IMR-90 (cell line): ENCODE measurements at regions not wholly inside any gene's neighbourhood (a gene's known extent, or its start where the extent isn't known, plus 50 kb on each side); places are given as distances from the start of the nearest gene placed in this dataset.

Experiments
- ATAC-seq: fragments of 200-7000 bp; cut with Tn5 transposase; 2 replicates; pipeline ENCODE4 v1.9.1; 2020; ENCODE audit warnings: low read depth, mild to moderate bottlenecking, moderate library complexity
- BruUV-seq: library from RNA; stranded (reverse); fragments of 400-500 nt; replicated peaks from 2 replicates; lab custom pipeline; 2021; lab: Mats Ljungman, UMichigan
- CTCF ChIA-PET: fragments of 300-600 bp; formaldehyde crosslinking; extraction: SDS; loops from one replicate; lab custom pipeline; 2021; ENCODE audit warnings: antibody characterized with exemption; lab: Yijun Ruan, JAX
- POLR2A ChIA-PET: fragments of 300-600 bp; sonication (Branson Sonifier 250); formaldehyde crosslinking; loops from one replicate; lab custom pipeline; 2022; ENCODE audit warnings: antibody characterized with exemption; ENCODE audit not compliant: unreplicated experiment; lab: Charles Lee
- DNase-seq: peaks from one replicate; pipeline ENCODE4 v3.0.0; 2013
- H2AFZ ChIP-seq: replicated peaks from 2 replicates; pipeline ENCODE3; 2013; ENCODE audit warnings: low read length, mild to moderate bottlenecking; ENCODE audit not compliant: poor library complexity
- H2AK5ac ChIP-seq: 2 replicates; pipeline ENCODE4 v1.6.1; 2013; ENCODE audit warnings: low read depth, low read length, inconsistent platforms
- H2AK9ac ChIP-seq: replicated peaks from 2 replicates; pipeline ENCODE3; 2013; ENCODE audit warnings: mild to moderate bottlenecking, low read depth, low read length, moderate library complexity; ENCODE audit not compliant: poor library complexity
- H2BK120ac ChIP-seq: 2 replicates; pipeline ENCODE4 v1.6.1; 2013; ENCODE audit warnings: low read depth, low read length, inconsistent platforms
- H2BK15ac ChIP-seq: 3 replicates; pipeline ENCODE4 v1.6.1; 2013; ENCODE audit warnings: low read depth, low read length, inconsistent platforms
- H2BK20ac ChIP-seq: 2 replicates; pipeline ENCODE4 v1.6.1; 2013; ENCODE audit warnings: low read depth, mild to moderate bottlenecking, inconsistent platforms, low read length, moderate library complexity
- H2BK5ac ChIP-seq: 2 replicates; pipeline ENCODE4 v1.6.1; 2013; ENCODE audit warnings: mild to moderate bottlenecking, low read depth, low read length, inconsistent platforms; ENCODE audit not compliant: poor library complexity, severe bottlenecking
- H3K14ac ChIP-seq: replicated peaks from 2 replicates; pipeline ENCODE4 v1.6.1; 2013; ENCODE audit warnings: low read depth, low read length, inconsistent platforms
- H3K18ac ChIP-seq: 2 replicates; pipeline ENCODE4 v1.6.1; 2013; ENCODE audit warnings: low read depth, low read length, control low read depth
- H3K23ac ChIP-seq: 2 replicates; pipeline ENCODE4 v1.6.1; 2013; ENCODE audit warnings: low read depth, low read length, inconsistent platforms
- H3K27ac ChIP-seq: 2 replicates; pipeline ENCODE4 v1.5.1; 2013; ENCODE audit warnings: mild to moderate bottlenecking, control low read depth, low read length; ENCODE audit not compliant: insufficient read depth
- H3K27me3 ChIP-seq: 2 replicates; pipeline ENCODE4 v1.6.1; 2013; ENCODE audit warnings: low read length; ENCODE audit not compliant: control insufficient read depth, insufficient read depth
- H3K36me3 ChIP-seq: 2 replicates; pipeline ENCODE4 v1.6.1; 2013; ENCODE audit warnings: low read length, mixed read lengths; ENCODE audit not compliant: control insufficient read depth, insufficient read depth
- H3K4ac ChIP-seq: 2 replicates; pipeline ENCODE4 v1.6.1; 2013; ENCODE audit warnings: low read depth, low read length, inconsistent platforms
- H3K4me1 ChIP-seq: 2 replicates; pipeline ENCODE4 v1.6.1; 2013; ENCODE audit warnings: low read length, mixed read lengths; ENCODE audit not compliant: control insufficient read depth, insufficient read depth
- H3K4me2 ChIP-seq: 2 replicates; pipeline ENCODE4 v1.6.1; 2013; ENCODE audit warnings: low read depth, mild to moderate bottlenecking, control low read depth, low read length, moderate library complexity
- H3K4me3 ChIP-seq: 2 replicates; pipeline ENCODE4 v1.5.1; 2013; ENCODE audit warnings: low read depth, mild to moderate bottlenecking, control low read depth, low read length, moderate library complexity; ENCODE audit not compliant: insufficient read depth
- H3K56ac ChIP-seq: 2 replicates; pipeline ENCODE4 v1.6.1; 2013; ENCODE audit warnings: low read length, inconsistent platforms; ENCODE audit not compliant: insufficient read depth; ENCODE audit errors: extremely low read depth
- H3K79me1 ChIP-seq, 2 experiments: 2 replicates each; pipeline ENCODE4 v1.6.1; 2013; ENCODE audit warnings: low read length in 2 of 2, inconsistent platforms in 1 of 2, low read depth in 1 of 2
- H3K9ac ChIP-seq: 2 replicates; pipeline ENCODE4 v1.6.1; 2013; ENCODE audit warnings: low read depth, low read length, control low read depth
- H3K9me1 ChIP-seq: 2 replicates; pipeline ENCODE4 v1.6.1; 2013; ENCODE audit warnings: low read length, inconsistent platforms; ENCODE audit not compliant: insufficient read depth
- H3K9me3 ChIP-seq: 2 replicates; pipeline ENCODE4 v1.6.1; 2013; ENCODE audit warnings: low read length; ENCODE audit not compliant: control insufficient read depth, insufficient read depth
- H4K20me1 ChIP-seq: 2 replicates; pipeline ENCODE4 v1.6.1; 2013; ENCODE audit warnings: low read length, inconsistent platforms; ENCODE audit not compliant: insufficient read depth
- H4K5ac ChIP-seq: 2 replicates; pipeline ENCODE4 v1.6.1; 2013; ENCODE audit warnings: mild to moderate bottlenecking, low read depth, low read length, control low read depth
- H4K8ac ChIP-seq, 2 experiments: 2 replicates each; pipeline ENCODE4 v1.6.1; 2013; ENCODE audit warnings: low read depth in 2 of 2, low read length in 2 of 2, control low read depth in 1 of 2, inconsistent platforms in 1 of 2
- H4K91ac ChIP-seq: 2 replicates; pipeline ENCODE4 v1.6.1; 2013; ENCODE audit warnings: low read depth, low read length, inconsistent platforms; ENCODE audit not compliant: insufficient read depth
- BHLHE40 ChIP-seq: fragments of 150-350 bp; IDR thresholded peaks from 2 replicates; pipeline ENCODE4 v1.6.1; 2016; ENCODE audit warnings: mild to moderate bottlenecking, low read depth, low read length
- CHD1 ChIP-seq: IDR thresholded peaks from 2 replicates; pipeline ENCODE4 v1.6.1; 2012; ENCODE audit warnings: low read depth, low read length, improper control_type of control experiment
- MAFK ChIP-seq: IDR thresholded peaks from 2 replicates; pipeline ENCODE4 v1.6.1; 2012; ENCODE audit warnings: low read depth, low read length, improper control_type of control experiment
- MAZ ChIP-seq: IDR thresholded peaks from 2 replicates; pipeline ENCODE4 v1.6.1; 2012; ENCODE audit warnings: low read depth, mild to moderate bottlenecking, low read length, improper control_type of control experiment, moderate library complexity, borderline replicate concordance
- MXI1 ChIP-seq: IDR thresholded peaks from 2 replicates; pipeline ENCODE4 v1.6.1; 2012; ENCODE audit warnings: low read depth, mild to moderate bottlenecking, low read length, moderate library complexity, borderline replicate concordance
- NFE2L2 ChIP-seq: fragments of 150-350 bp; IDR thresholded peaks from 2 replicates; pipeline ENCODE4 v1.6.1; 2016; ENCODE audit warnings: low read depth, mild to moderate bottlenecking, low read length
- POLR2A ChIP-seq: IDR thresholded peaks from 2 replicates; pipeline ENCODE4 v1.6.1; 2012; ENCODE audit warnings: mild to moderate bottlenecking, low read depth, low read length
- RAD21 ChIP-seq: IDR thresholded peaks from 2 replicates; pipeline ENCODE4 v1.6.1; 2012; ENCODE audit warnings: low read length, improper control_type of control experiment
- RCOR1 ChIP-seq: IDR thresholded peaks from 2 replicates; pipeline ENCODE4 v1.6.1; 2012; ENCODE audit warnings: mild to moderate bottlenecking, low read length, improper control_type of control experiment; ENCODE audit not compliant: insufficient replicate concordance
- RFX5 ChIP-seq: IDR thresholded peaks from 2 replicates; pipeline ENCODE4 v1.8.0; 2012; ENCODE audit warnings: low read depth, mild to moderate bottlenecking, low read length, moderate library complexity
- SMC3 ChIP-seq: fragments of 150-350 bp; IDR thresholded peaks from 2 replicates; pipeline ENCODE4 v1.6.1; 2016; ENCODE audit warnings: low read depth, mild to moderate bottlenecking, antibody characterized with exemption, low read length, moderate library complexity
- dilution Hi-C: fragments of 300-500 bp; cut with HindIII; formaldehyde crosslinking; loops from one replicate; pipeline ENCODE4 v1.14.3; 2018; ENCODE audit warnings: low sequenced_read_pairs; ENCODE audit not compliant: unreplicated experiment
- in situ Hi-C: fragments of 300-500 bp; cut with MboI; formaldehyde crosslinking; loops from 3 replicates; pipeline ENCODE4 v1.14.3; 2019; ENCODE audit warnings: low sequenced_read_pairs, inconsistent platforms, mixed read lengths
- intact Hi-C: fragments of 100-400 bp; cut with micrococcal nuclease; formaldehyde crosslinking; loops from 2 replicates; pipeline ENCODE4 v1.10.0; 2022
- TF ChIP-seq, protein P1 (sequence below): fragments of 150-350 bp; IDR thresholded peaks from 2 replicates; pipeline ENCODE4 v1.6.1; 2017; ENCODE audit warnings: mild to moderate bottlenecking, antibody characterized with exemption, low read length, low read depth
- TF ChIP-seq, protein P2 (sequence below): conservative IDR thresholded peaks from 2 replicates; pipeline ENCODE4 v1.5.1; 2012; ENCODE audit warnings: mild to moderate bottlenecking, low read depth, low read length, improper control_type of control experiment

DNA sequence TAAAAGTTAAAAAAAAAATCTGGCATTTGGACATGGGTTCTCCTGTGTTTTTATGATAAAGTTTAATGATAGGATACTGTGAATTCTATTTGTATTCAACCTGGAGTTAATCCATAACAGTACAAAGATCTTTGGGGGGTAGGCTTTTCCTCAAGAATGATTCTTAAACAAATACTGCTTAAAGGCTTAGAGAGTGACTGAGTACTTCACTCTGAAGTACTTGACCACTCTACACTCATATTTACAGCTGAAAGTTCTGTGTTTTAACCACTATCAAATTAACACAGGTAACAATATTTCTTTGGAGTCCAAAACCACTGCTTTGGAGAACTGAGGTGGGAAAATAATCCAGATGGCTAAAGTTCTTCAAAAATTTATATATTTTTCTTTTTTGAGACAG is 74.2 kb upstream of the TMEM168 start:
- Histone ChIP-seq H3K23ac (no peak overlapping the region), H2BK120ac (no peak overlapping the region), H3K4me3 (no peak overlapping the region), H3K27me3 (no peaks in the 10 kb centered on the region), H4K5ac (no peak overlapping the region), H3K9ac (no peak overlapping the region), H2AK9ac (no peak overlapping the region), H4K20me1 (peaks cover 10% of the 10 kb centered on the region; the same call in 1 of the 2 replicates), H3K18ac (no peak overlapping the region), H2AFZ (no peak overlapping the region), H3K56ac (no peak overlapping the region), H2AK5ac (no peak overlapping the region), H3K27ac (no peak overlapping the region), H4K91ac (no peak overlapping the region), H3K4ac (no peak overlapping the region), H3K14ac (no peak overlapping the region), H3K9me3 (no peaks in the 10 kb centered on the region), H4K8ac (no peak overlapping the region), H3K79me1 (peaks cover 3 to 26% of the 10 kb centered on the region in 2 experiments; a peak in 3 of 4 replicates), H3K4me2 (no peak overlapping the region), H2BK20ac (no peak overlapping the region), H3K4me1 (peaks cover 2% of the 10 kb centered on the region; the same call in 1 of the 2 replicates), H3K9me1 (no peaks in the 10 kb centered on the region), H2BK15ac (no peak overlapping the region), H2BK5ac (no peak overlapping the region), H3K36me3 (no peaks in the 10 kb centered on the region)
- no peak for DNase-seq
- TF ChIP-seq CHD1 (no peak), RCOR1 (no peak), SMC3 (no peak), RFX5 (no peak), NFE2L2 (no peak), MAZ (no peak), BHLHE40 (no peak), MAFK (no peak), MXI1 (no peak), POLR2A (no peak), RAD21 (no peak)
- TF ChIP-seq, protein P1, sequence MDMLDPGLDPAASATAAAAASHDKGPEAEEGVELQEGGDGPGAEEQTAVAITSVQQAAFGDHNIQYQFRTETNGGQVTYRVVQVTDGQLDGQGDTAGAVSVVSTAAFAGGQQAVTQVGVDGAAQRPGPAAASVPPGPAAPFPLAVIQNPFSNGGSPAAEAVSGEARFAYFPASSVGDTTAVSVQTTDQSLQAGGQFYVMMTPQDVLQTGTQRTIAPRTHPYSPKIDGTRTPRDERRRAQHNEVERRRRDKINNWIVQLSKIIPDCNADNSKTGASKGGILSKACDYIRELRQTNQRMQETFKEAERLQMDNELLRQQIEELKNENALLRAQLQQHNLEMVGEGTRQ: no peak
- TF ChIP-seq, protein P2, sequence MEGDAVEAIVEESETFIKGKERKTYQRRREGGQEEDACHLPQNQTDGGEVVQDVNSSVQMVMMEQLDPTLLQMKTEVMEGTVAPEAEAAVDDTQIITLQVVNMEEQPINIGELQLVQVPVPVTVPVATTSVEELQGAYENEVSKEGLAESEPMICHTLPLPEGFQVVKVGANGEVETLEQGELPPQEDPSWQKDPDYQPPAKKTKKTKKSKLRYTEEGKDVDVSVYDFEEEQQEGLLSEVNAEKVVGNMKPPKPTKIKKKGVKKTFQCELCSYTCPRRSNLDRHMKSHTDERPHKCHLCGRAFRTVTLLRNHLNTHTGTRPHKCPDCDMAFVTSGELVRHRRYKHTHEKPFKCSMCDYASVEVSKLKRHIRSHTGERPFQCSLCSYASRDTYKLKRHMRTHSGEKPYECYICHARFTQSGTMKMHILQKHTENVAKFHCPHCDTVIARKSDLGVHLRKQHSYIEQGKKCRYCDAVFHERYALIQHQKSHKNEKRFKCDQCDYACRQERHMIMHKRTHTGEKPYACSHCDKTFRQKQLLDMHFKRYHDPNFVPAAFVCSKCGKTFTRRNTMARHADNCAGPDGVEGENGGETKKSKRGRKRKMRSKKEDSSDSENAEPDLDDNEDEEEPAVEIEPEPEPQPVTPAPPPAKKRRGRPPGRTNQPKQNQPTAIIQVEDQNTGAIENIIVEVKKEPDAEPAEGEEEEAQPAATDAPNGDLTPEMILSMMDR: no peak
- intact Hi-C loops: no loop called here
- no TSS peak for BruUV-seq
- in situ Hi-C loops: no loop called here
- CTCF ChIA-PET: no interaction called here
- dilution Hi-C loops: no loop called here
- ATAC-seq: no peak
- POLR2A ChIA-PET: no interaction called here
